ENCODE measurements at regions not wholly inside any gene's neighbourhood (a gene's known extent, or its start where the extent isn't known, plus 50 kb on each side); places are given as distances from the start of the nearest gene placed in this dataset.
A peak's percentile ranks its signal among the peaks of the same experiment; 100 is the strongest.

DNA sequence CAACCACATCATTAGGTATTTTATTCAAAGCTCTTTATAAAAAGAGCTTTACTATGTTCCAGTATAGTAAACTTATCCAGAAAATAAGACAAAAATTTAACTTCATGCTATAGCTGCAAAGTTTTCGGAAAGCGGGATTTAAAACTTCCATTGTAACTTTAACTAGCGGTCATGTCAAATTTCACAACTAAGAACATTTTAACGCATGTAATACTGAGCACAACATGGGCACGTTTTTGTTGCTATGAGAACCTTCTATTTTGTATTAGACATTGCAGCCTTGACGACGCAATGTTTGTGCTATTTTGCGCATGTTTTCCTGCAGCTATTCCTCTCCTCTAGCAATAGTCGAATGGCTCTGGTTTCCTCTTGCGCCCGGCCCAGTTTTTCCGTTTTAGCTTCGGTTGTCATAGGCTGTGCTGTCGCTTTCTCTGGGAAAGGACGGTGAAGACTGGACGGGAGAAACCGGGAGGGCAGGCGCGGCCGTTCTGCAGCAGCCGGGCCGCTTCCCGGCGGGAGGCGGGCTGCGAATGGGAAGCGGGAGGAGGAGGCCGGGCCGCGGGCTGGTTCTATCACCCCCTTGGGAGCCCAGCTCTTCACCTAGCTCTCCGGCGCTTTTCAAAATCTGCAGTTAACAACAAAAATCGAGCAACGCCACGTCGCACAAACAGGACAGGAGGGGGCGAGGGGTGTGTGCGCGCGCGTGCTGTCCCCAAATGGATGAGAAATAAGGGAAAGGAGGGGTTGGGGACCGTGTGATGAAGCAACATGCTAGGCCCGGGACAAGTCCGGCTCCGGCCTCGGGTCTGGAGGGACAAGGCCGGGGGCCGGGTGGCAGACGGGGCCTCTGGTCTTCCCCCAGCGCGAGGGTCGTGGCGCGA lies 105.3 kb upstream of the HNRNPU start:
- peaks cover 2% of the 10 kb centered on the region for H3K27me3 Mint-ChIP-seq (ENCODE audit: insufficient read depth, low read depth)
- peaks cover 25% of the 10 kb centered on the region for H3K4me1 Mint-ChIP-seq
- Histone ChIP-seq H3K4me2 (peak overlapping the region; percentile 95), H4K20me1 (ENCODE audit: low read depth) (no peaks in the 10 kb centered on the region), H3K36me3 (no peaks in the 10 kb centered on the region), H3K79me2 (ENCODE audit: low read depth) (peaks cover 46% of the 10 kb centered on the region), H3K4me1 (peaks cover 25% of the 10 kb centered on the region), H3F3A (ENCODE audit: low read depth) (peaks cover 43% of the 10 kb centered on the region), H3K4me3 (peak overlapping the region; percentile 69), H3K9me3 (ENCODE audit: low read depth) (no peaks in the 10 kb centered on the region), H2AFZ (replicated peaks) (peak overlapping the region; percentile 90), H3K9ac (peak overlapping the region; percentile 78), H3K27me3 (no peaks in the 10 kb centered on the region), H3K27ac (peak overlapping the region; percentile 99)
- peak; percentile 88 for DNase-seq (ENCODE audit: low spot score)
- no peaks in the 10 kb centered on the region for H3K9me3 Mint-ChIP-seq
- H3K36me3 Mint-ChIP-seq: peaks cover 3% of the 10 kb centered on the region
- H3K4me3 Mint-ChIP-seq: peak overlapping the region; percentile 97
- TF ChIP-seq EZH2phosphoT487 (IDR thresholded peaks at IDR 0.05): no peak
- peak overlapping the region; percentile 100 for H3K27ac Mint-ChIP-seq

DNA sequence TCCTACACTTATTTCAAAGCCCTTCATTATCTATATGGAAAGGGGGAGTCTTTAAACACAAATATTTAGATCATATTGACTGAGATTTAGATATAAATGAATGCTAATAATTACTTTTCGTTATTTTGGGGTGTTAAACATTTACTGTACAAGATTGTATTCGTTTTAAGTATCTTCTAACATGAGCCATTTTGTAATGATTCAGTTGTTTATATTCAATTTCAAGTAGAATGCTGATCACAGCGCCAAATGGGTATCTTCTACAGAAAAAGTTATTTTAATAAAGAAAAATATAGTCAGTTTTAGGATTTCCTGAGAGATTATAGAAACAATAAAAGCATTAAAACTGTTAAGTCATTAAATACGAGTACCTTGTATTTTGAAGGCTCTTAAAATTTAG lies 104.5 kb upstream of the HNRNPU start:
- peak overlapping the region; percentile 95 for H3K4me2 ChIP-seq
- H3K9ac ChIP-seq: peak overlapping the region; percentile 78
- peaks cover 1% of the 10 kb centered on the region for H3K36me3 Mint-ChIP-seq

DNA sequence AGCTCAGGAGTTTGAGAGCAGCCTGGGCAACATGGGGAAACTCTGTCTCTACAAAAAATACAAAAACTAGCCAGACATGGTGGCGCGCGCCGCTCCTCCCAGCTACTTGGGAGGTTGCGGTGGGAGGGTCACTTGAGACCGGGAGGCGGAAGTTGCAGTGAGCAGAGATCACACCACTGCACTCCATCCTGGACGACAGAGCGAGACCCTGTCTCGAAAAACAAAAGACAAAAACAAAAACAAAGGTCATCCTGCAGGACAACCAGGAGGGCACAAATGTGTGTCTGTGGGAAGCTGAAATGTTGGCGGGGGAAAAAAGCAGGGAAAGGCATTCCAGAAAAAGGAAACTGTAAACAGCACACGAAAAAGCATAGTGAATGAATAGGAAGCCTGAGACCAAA lies 104.1 kb upstream of the HNRNPU start:
- peak; percentile 28 for DNase-seq (ENCODE audit: low spot score)
- H3F3A ChIP-seq (ENCODE audit: low read depth): peaks cover 43% of the 10 kb centered on the region
- peaks cover 33% of the 10 kb centered on the region for H3K4me1 Mint-ChIP-seq
- peaks cover 1% of the 10 kb centered on the region for H3K36me3 Mint-ChIP-seq
- peak overlapping the region; percentile 69 for H3K4me3 ChIP-seq
- TF ChIP-seq EZH2phosphoT487 (IDR thresholded peaks at IDR 0.05): no peak
- TF ChIP-seq, protein P1, sequence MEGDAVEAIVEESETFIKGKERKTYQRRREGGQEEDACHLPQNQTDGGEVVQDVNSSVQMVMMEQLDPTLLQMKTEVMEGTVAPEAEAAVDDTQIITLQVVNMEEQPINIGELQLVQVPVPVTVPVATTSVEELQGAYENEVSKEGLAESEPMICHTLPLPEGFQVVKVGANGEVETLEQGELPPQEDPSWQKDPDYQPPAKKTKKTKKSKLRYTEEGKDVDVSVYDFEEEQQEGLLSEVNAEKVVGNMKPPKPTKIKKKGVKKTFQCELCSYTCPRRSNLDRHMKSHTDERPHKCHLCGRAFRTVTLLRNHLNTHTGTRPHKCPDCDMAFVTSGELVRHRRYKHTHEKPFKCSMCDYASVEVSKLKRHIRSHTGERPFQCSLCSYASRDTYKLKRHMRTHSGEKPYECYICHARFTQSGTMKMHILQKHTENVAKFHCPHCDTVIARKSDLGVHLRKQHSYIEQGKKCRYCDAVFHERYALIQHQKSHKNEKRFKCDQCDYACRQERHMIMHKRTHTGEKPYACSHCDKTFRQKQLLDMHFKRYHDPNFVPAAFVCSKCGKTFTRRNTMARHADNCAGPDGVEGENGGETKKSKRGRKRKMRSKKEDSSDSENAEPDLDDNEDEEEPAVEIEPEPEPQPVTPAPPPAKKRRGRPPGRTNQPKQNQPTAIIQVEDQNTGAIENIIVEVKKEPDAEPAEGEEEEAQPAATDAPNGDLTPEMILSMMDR (IDR thresholded peaks at IDR 0.05): no peak
- TF ChIP-seq EZH2 (IDR thresholded peaks at IDR 0.05): no peak
- no peaks in the 10 kb centered on the region for H3K27me3 ChIP-seq
- H3K9me3 Mint-ChIP-seq: no peaks in the 10 kb centered on the region
- H3K9me3 ChIP-seq (ENCODE audit: low read depth): no peaks in the 10 kb centered on the region
- H3K27ac ChIP-seq: peak overlapping the region; percentile 99
- H3K79me2 ChIP-seq (ENCODE audit: low read depth): peaks cover 35% of the 10 kb centered on the region
- H3K4me3 Mint-ChIP-seq: peak overlapping the region; percentile 97
- peak overlapping the region; percentile 90 for H2AFZ ChIP-seq (replicated peaks)
- H3K27ac Mint-ChIP-seq: peak overlapping the region; percentile 96
- H3K9ac ChIP-seq: no peak overlapping the region
- H3K4me1 ChIP-seq: peaks cover 25% of the 10 kb centered on the region
- H3K27me3 Mint-ChIP-seq (ENCODE audit: insufficient read depth, low read depth): peaks cover 2% of the 10 kb centered on the region
- peak overlapping the region; percentile 95 for H3K4me2 ChIP-seq
- H4K20me1 ChIP-seq (ENCODE audit: low read depth): no peaks in the 10 kb centered on the region
- H3K36me3 ChIP-seq: no peaks in the 10 kb centered on the region

More for the DNA sequence above, 104.5 kb upstream of the HNRNPU start:
- peak overlapping the region; percentile 90 for H2AFZ ChIP-seq (replicated peaks)
- no peaks in the 10 kb centered on the region for H3K9me3 ChIP-seq (ENCODE audit: low read depth)
- no peaks in the 10 kb centered on the region for H3K27me3 ChIP-seq
- no peaks in the 10 kb centered on the region for H3K36me3 ChIP-seq
- Mint-ChIP-seq H3K4me1 (peaks cover 30% of the 10 kb centered on the region), H3K4me3 (peak overlapping the region; percentile 97), H3K9me3 (no peaks in the 10 kb centered on the region), H3K27ac (peak overlapping the region; percentile 96), H3K27me3 (ENCODE audit: insufficient read depth, low read depth) (peaks cover 2% of the 10 kb centered on the region)
- peaks cover 43% of the 10 kb centered on the region for H3F3A ChIP-seq (ENCODE audit: low read depth)
- H3K4me3 ChIP-seq: peak overlapping the region; percentile 69
- peaks cover 25% of the 10 kb centered on the region for H3K4me1 ChIP-seq
- peaks cover 39% of the 10 kb centered on the region for H3K79me2 ChIP-seq (ENCODE audit: low read depth)
- TF ChIP-seq EZH2phosphoT487 (IDR thresholded peaks at IDR 0.05) (no peak), EZH2 (IDR thresholded peaks at IDR 0.05) (no peak)
- TF ChIP-seq, protein P1 (IDR thresholded peaks at IDR 0.05): no peak
- DNase-seq (ENCODE audit: low spot score): no peak
- H4K20me1 ChIP-seq (ENCODE audit: low read depth): no peaks in the 10 kb centered on the region
- peak overlapping the region; percentile 99 for H3K27ac ChIP-seq

DNA sequence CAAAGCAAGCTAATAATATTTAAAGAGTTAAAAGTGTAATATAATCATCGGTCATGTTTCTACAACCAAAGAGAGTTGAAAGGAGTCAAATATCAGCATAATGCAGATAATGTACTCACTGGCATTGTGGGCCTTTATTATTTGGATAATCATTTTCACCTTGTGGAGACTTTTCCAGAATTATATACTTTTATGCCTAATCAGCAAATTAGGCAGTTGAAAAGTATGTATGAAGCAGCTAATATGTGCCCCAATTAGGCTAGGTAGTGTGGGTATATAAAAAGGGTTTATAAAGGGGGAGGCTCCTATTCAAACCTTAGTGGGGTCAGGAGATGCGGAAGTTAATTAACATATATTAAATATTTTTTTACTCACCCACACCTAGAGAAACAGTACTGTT lies 102.8 kb upstream of the HNRNPU start:
- H3K36me3 Mint-ChIP-seq: no peaks in the 10 kb centered on the region
- DNase-seq (ENCODE audit: low spot score): no peak
- H3K79me2 ChIP-seq (ENCODE audit: low read depth): peaks cover 22% of the 10 kb centered on the region
- no peaks in the 10 kb centered on the region for H3K36me3 ChIP-seq
- peaks cover 4% of the 10 kb centered on the region for H3K27me3 Mint-ChIP-seq (ENCODE audit: insufficient read depth, low read depth)
- peaks cover 31% of the 10 kb centered on the region for H3K4me1 Mint-ChIP-seq
- H2AFZ ChIP-seq (replicated peaks): no peak overlapping the region
- H3K4me1 ChIP-seq: peaks cover 24% of the 10 kb centered on the region
- no peak overlapping the region for H3K27ac Mint-ChIP-seq
- H3K27ac ChIP-seq: no peak overlapping the region
- no peak overlapping the region for H3K4me3 Mint-ChIP-seq
- TF ChIP-seq EZH2phosphoT487 (IDR thresholded peaks at IDR 0.05): no peak
- no peak for TF ChIP-seq EZH2 (IDR thresholded peaks at IDR 0.05)
- TF ChIP-seq, protein P1 (IDR thresholded peaks at IDR 0.05): no peak
- no peaks in the 10 kb centered on the region for H3K27me3 ChIP-seq
- H3K9me3 Mint-ChIP-seq: no peaks in the 10 kb centered on the region
- H3K9ac ChIP-seq: no peak overlapping the region
- H4K20me1 ChIP-seq (ENCODE audit: low read depth): no peaks in the 10 kb centered on the region
- H3K4me3 ChIP-seq: no peak overlapping the region
- H3K4me2 ChIP-seq: no peak overlapping the region
- H3K9me3 ChIP-seq (ENCODE audit: low read depth): no peaks in the 10 kb centered on the region
- peaks cover 42% of the 10 kb centered on the region for H3F3A ChIP-seq (ENCODE audit: low read depth)
